NT2/D1 (cell line): ENCODE measurements at regions not wholly inside any gene's neighbourhood (a gene's known extent, or its start where the extent isn't known, plus 50 kb on each side); places are given as distances from the start of the nearest gene placed in this dataset.

Source experiments
- SUZ12 ChIP-seq: IDR thresholded peaks from 2 replicates; pipeline ENCODE4 v1.6.1; 2011; ENCODE audit not compliant: insufficient read length, insufficient read depth; ENCODE audit errors: extremely low read depth
- YY1 ChIP-seq: IDR thresholded peaks from 2 replicates; pipeline ENCODE4 v1.6.1; 2011; ENCODE audit not compliant: insufficient read length, insufficient read depth
- ZNF274 ChIP-seq: IDR thresholded peaks from 2 replicates; pipeline ENCODE4 v1.6.1; 2011; ENCODE audit warnings: mild to moderate bottlenecking, low read depth, low read length

GRCh38 chr13:84659359-84659661 is 777.0 kb upstream of the SLITRK1 start:
- TF ChIP-seq ZNF274 (no peak), YY1 (no peak), SUZ12 (no peak)
